Upper lobe of right lung (tissue), 1 donor: ENCODE measurements at regions not wholly inside any gene's neighbourhood (a gene's known extent, or its start where the extent isn't known, plus 50 kb on each side); places are given as distances from the start of the nearest gene placed in this dataset.

Experiments
- ATAC-seq: fragments of 200-7000 bp; cut with Tn5 transposase; one replicate; pipeline ENCODE4 v1.9.1; 2020; ENCODE audit warnings: mild to moderate bottlenecking, moderate library complexity
- DNase-seq: peaks from one replicate; pipeline ENCODE4 v3.0.0-alpha.2; 2020
- H3K27ac ChIP-seq: fragments of 200-600 bp; one replicate; pipeline ENCODE4 v1.8.0; 2022
- H3K27me3 ChIP-seq: fragments of 200-600 bp; one replicate; pipeline ENCODE4 v1.8.0; 2022; ENCODE audit warnings: mild to moderate bottlenecking
- H3K36me3 ChIP-seq: fragments of 200-600 bp; one replicate; pipeline ENCODE4 v1.8.0; 2022
- H3K4me1 ChIP-seq: fragments of 200-600 bp; one replicate; pipeline ENCODE4 v1.8.0; 2022
- H3K4me3 ChIP-seq: fragments of 200-600 bp; one replicate; pipeline ENCODE4 v1.8.0; 2022; ENCODE audit warnings: mild to moderate bottlenecking
- H3K9me3 ChIP-seq: fragments of 200-600 bp; one replicate; pipeline ENCODE4 v1.8.0; 2022
- CTCF ChIP-seq: fragments of 200-600 bp; IDR thresholded peaks from one replicate; pipeline ENCODE4 v1.8.0; 2022; ENCODE audit warnings: antibody characterized with exemption
- intact Hi-C: fragments of 100-400 bp; cut with DNase I; formaldehyde crosslinking; loops from one replicate; pipeline ENCODE4 v1.11.0; 2022
- donor health status: DM: no; HTN: yes; CAD: no; lungs with severe emphysema.

- intact Hi-C loops, result no loop called here
- DNase-seq (no peak), ATAC-seq (no peak)
- Histone ChIP-seq H3K4me3 (no peak overlapping the region), H3K4me1 (no peaks in the 10 kb centered on the region), H3K9me3 (no peaks in the 10 kb centered on the region), H3K27ac (no peak overlapping the region), H3K27me3 (no peaks in the 10 kb centered on the region), H3K36me3 (no peaks in the 10 kb centered on the region)
- TF ChIP-seq CTCF, result no peak
These were observed 1010.0 kb downstream of the XPNPEP1 start for GRCh38 chr10:108913300-108913699.

- DNase-seq, result peak; percentile 70
- Histone ChIP-seq H3K4me1 (no peaks in the 10 kb centered on the region), H3K27me3 (no peaks in the 10 kb centered on the region), H3K9me3 (no peaks in the 10 kb centered on the region), H3K36me3 (no peaks in the 10 kb centered on the region), H3K27ac (no peak overlapping the region), H3K4me3 (peak overlapping the region; percentile 45)
- intact Hi-C loops, result no loop called here
- ATAC-seq, result peak; percentile 89
- TF ChIP-seq CTCF, result peak; percentile 38
These were observed 1011.3 kb downstream of the XPNPEP1 start for GRCh38 chr10:108911814-108912541.

- H3K27me3 ChIP-seq, result no peaks in the 10 kb centered on the region
- intact Hi-C loops, result no loop called here
These were observed 1015.2 kb downstream of the XPNPEP1 start for GRCh38 chr10:108908096-108908495.

GRCh38 chr10:108905821-108906220, 1017.5 kb downstream of the XPNPEP1 start:
- H3K4me3 ChIP-seq, result no peak overlapping the region
- no peaks in the 10 kb centered on the region for H3K9me3 ChIP-seq
- TF ChIP-seq CTCF, result no peak
- DNase-seq (no peak), ATAC-seq (no peak)
- H3K36me3 ChIP-seq, result no peaks in the 10 kb centered on the region
- H3K27me3 ChIP-seq, result no peaks in the 10 kb centered on the region
- no peaks in the 10 kb centered on the region for H3K4me1 ChIP-seq
- intact Hi-C loops, result no loop called here
- no peak overlapping the region for H3K27ac ChIP-seq

More at GRCh38 chr10:108908096-108908495, 1015.2 kb downstream of the XPNPEP1 start:
- H3K4me3 ChIP-seq, result no peak overlapping the region
- H3K27ac ChIP-seq, result no peak overlapping the region
- H3K4me1 ChIP-seq, result no peaks in the 10 kb centered on the region
- DNase-seq (no peak), ATAC-seq (no peak)
- H3K36me3 ChIP-seq, result no peaks in the 10 kb centered on the region
- H3K9me3 ChIP-seq, result no peaks in the 10 kb centered on the region
- no peak for TF ChIP-seq CTCF

- DNase-seq, result no peak
- no peak for ATAC-seq
- Histone ChIP-seq H3K9me3 (no peaks in the 10 kb centered on the region), H3K4me1 (no peaks in the 10 kb centered on the region), H3K27ac (no peak overlapping the region), H3K4me3 (no peak overlapping the region), H3K36me3 (no peaks in the 10 kb centered on the region), H3K27me3 (no peaks in the 10 kb centered on the region)
- no peak for TF ChIP-seq CTCF
- intact Hi-C loops, result no loop called here
These were observed 1018.1 kb downstream of the XPNPEP1 start for GRCh38 chr10:108905171-108905570.
